ENCODE measurements at regions not wholly inside any gene's neighbourhood (a gene's known extent, or its start where the extent isn't known, plus 50 kb on each side); places are given as distances from the start of the nearest gene placed in this dataset.

- DNase-seq (ENCODE audit: low read depth in 3 of 3), result no peak
Observed at GRCh38 chr4:43243433-43244116, 351.1 kb downstream of the GRXCR1 start.

- no peak for DNase-seq (ENCODE audit: low read depth in 3 of 3)
Observed at GRCh38 chr4:43244688-43245382, 352.3 kb downstream of the GRXCR1 start.

- DNase-seq (ENCODE audit: low read depth in 3 of 3), result no peak
Observed at GRCh38 chr4:43251841-43252240, 359.3 kb downstream of the GRXCR1 start.

GRCh38 chr4:43253541-43253940 lies 361.0 kb downstream of the GRXCR1 start:
- no peak for DNase-seq (ENCODE audit: low read depth in 3 of 3)

- no peak for DNase-seq (ENCODE audit: low read depth in 3 of 3)
Observed at GRCh38 chr4:43264730-43265129, 372.2 kb downstream of the GRXCR1 start.

- no peak for DNase-seq (ENCODE audit: low read depth in 3 of 3)
Observed at GRCh38 chr4:43271946-43272345, 379.4 kb downstream of the GRXCR1 start.

GRCh38 chr4:43274376-43274775 lies 381.9 kb downstream of the GRXCR1 start:
- no peak for DNase-seq (ENCODE audit: low read depth in 3 of 3)

GRCh38 chr4:43275779-43276178 lies 383.3 kb downstream of the GRXCR1 start:
- DNase-seq (ENCODE audit: low read depth in 3 of 3), result no peak

GRCh38 chr4:43276321-43276720 lies 383.8 kb downstream of the GRXCR1 start:
- DNase-seq (ENCODE audit: low read depth in 3 of 3), result no peak

GRCh38 chr4:43277003-43277402 lies 384.5 kb downstream of the GRXCR1 start:
- DNase-seq (ENCODE audit: low read depth in 3 of 3), result no peak

GRCh38 chr4:43282534-43282933 lies 390.0 kb downstream of the GRXCR1 start:
- no peak for DNase-seq (ENCODE audit: low read depth in 3 of 3)

GRCh38 chr4:43286137-43286536 lies 393.6 kb downstream of the GRXCR1 start:
- DNase-seq (ENCODE audit: low read depth in 3 of 3), result no peak

GRCh38 chr4:43296946-43297528 lies 404.5 kb downstream of the GRXCR1 start:
- DNase-seq (ENCODE audit: low read depth in 3 of 3), result no peak

GRCh38 chr4:43316813-43317212 lies 424.3 kb downstream of the GRXCR1 start:
- no peak for DNase-seq (ENCODE audit: low read depth in 3 of 3)

- DNase-seq (ENCODE audit: low read depth in 3 of 3), result no peak
Observed at GRCh38 chr4:43325220-43325967, 432.9 kb downstream of the GRXCR1 start.

- no peak for DNase-seq (ENCODE audit: low read depth in 3 of 3)
Observed at GRCh38 chr4:43330288-43330687, 437.8 kb downstream of the GRXCR1 start.

- no peak for DNase-seq (ENCODE audit: low read depth in 3 of 3)
Observed at GRCh38 chr4:43331226-43332051, 438.9 kb downstream of the GRXCR1 start.

- no peak for DNase-seq (ENCODE audit: low read depth in 3 of 3)
Observed at GRCh38 chr4:43332052-43332425, 439.5 kb downstream of the GRXCR1 start.

GRCh38 chr4:43337707-43338106 lies 445.2 kb downstream of the GRXCR1 start:
- DNase-seq (ENCODE audit: low read depth in 3 of 3), result no peak

- no peak for DNase-seq (ENCODE audit: low read depth in 3 of 3)
Observed at GRCh38 chr4:43339435-43339834, 446.9 kb downstream of the GRXCR1 start.

GRCh38 chr4:43341741-43342140 lies 449.2 kb downstream of the GRXCR1 start:
- no peak for DNase-seq (ENCODE audit: low read depth in 3 of 3)

GRCh38 chr4:43343298-43343697 lies 450.8 kb downstream of the GRXCR1 start:
- DNase-seq (ENCODE audit: low read depth in 3 of 3), result no peak

All from stimulated activated CD4-positive, alpha-beta T cell treated with anti-CD3 and anti-CD28 coated beads, TNF-alpha, amount 100 ng/mL, for 24 hours (primary cell).